Neuron (in vitro differentiated cells): ENCODE measurements at regions not wholly inside any gene's neighbourhood (a gene's known extent, or its start where the extent isn't known, plus 50 kb on each side); places are given as distances from the start of the nearest gene placed in this dataset.

Source experiments
- H2AFZ ChIP-seq: one replicate; pipeline ENCODE4 v1.6.1; 2013; ENCODE audit warnings: low read depth, mild to moderate bottlenecking, inconsistent platforms, low read length, moderate library complexity
- H3K27me3 ChIP-seq: one replicate; pipeline ENCODE4 v1.6.1; 2013; ENCODE audit warnings: low read length; ENCODE audit not compliant: insufficient read depth
- H3K36me3 ChIP-seq: one replicate; pipeline ENCODE4 v1.6.1; 2013; ENCODE audit warnings: low read length; ENCODE audit not compliant: insufficient read depth
- H3K4me1 ChIP-seq: one replicate; pipeline ENCODE4 v1.6.1; 2013; ENCODE audit warnings: low read length; ENCODE audit not compliant: insufficient read depth
- H3K4me3 ChIP-seq: 2 replicates; pipeline ENCODE4 v1.5.1; 2013; ENCODE audit warnings: mild to moderate bottlenecking, low read length, moderate library complexity
- H3K9me3 ChIP-seq: one replicate; pipeline ENCODE4 v1.6.1; 2013; ENCODE audit warnings: low read length

GRCh38 chr1:82297139-82297896 is 496.6 kb downstream of the ADGRL2 start:
- H3K36me3 ChIP-seq, result no peaks in the 10 kb centered on the region
- no peak overlapping the region for H2AFZ ChIP-seq
- H3K4me3 ChIP-seq, result no peak overlapping the region
- H3K9me3 ChIP-seq, result no peaks in the 10 kb centered on the region
- H3K27me3 ChIP-seq, result no peaks in the 10 kb centered on the region
- H3K4me1 ChIP-seq, result no peaks in the 10 kb centered on the region

DNA sequence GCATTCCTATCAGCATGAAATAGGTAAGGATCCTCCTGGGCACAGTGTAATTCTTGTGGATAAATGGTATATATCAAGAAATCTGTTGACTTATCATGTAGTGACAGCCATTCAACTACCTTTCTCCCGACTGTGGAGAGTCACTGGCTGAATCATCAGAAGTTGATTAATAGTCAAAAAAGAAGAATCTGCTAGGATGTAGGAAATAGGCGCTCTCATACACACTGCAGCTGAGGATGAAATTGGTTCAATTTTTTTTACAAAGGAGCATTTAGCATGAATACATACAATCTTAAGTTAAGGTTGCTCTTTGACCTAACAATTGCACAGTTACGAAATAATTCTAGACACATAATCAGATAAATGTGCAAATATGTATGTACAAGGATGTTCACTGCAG is 486.8 kb downstream of the ADGRL2 start:
- Histone ChIP-seq H3K4me1 (no peaks in the 10 kb centered on the region), H3K9me3 (no peaks in the 10 kb centered on the region), H3K27me3 (no peaks in the 10 kb centered on the region), H2AFZ (no peak overlapping the region), H3K36me3 (no peaks in the 10 kb centered on the region), H3K4me3 (no peak overlapping the region)

GRCh38 chr1:82284213-82284612 is 483.5 kb downstream of the ADGRL2 start:
- Histone ChIP-seq H2AFZ (no peak overlapping the region), H3K36me3 (no peaks in the 10 kb centered on the region)

GRCh38 chr1:82279241-82279640 is 478.5 kb downstream of the ADGRL2 start:
- Histone ChIP-seq H3K4me3 (no peak overlapping the region), H3K27me3 (no peaks in the 10 kb centered on the region), H3K36me3 (no peaks in the 10 kb centered on the region), H3K9me3 (no peaks in the 10 kb centered on the region), H3K4me1 (no peaks in the 10 kb centered on the region), H2AFZ (no peak overlapping the region)

More at GRCh38 chr1:82284213-82284612, 483.5 kb downstream of the ADGRL2 start:
- Histone ChIP-seq H3K4me3 (no peak overlapping the region), H3K27me3 (no peaks in the 10 kb centered on the region), H3K9me3 (no peaks in the 10 kb centered on the region), H3K4me1 (no peaks in the 10 kb centered on the region)

GRCh38 chr1:82273816-82274215 is 473.1 kb downstream of the ADGRL2 start:
- H3K4me3 ChIP-seq, result no peak overlapping the region
- H3K4me1 ChIP-seq, result no peaks in the 10 kb centered on the region
- no peaks in the 10 kb centered on the region for H3K27me3 ChIP-seq
- no peak overlapping the region for H2AFZ ChIP-seq
- H3K9me3 ChIP-seq, result no peaks in the 10 kb centered on the region
- no peaks in the 10 kb centered on the region for H3K36me3 ChIP-seq

GRCh38 chr1:82269431-82269830 is 468.7 kb downstream of the ADGRL2 start:
- Histone ChIP-seq H3K36me3 (no peaks in the 10 kb centered on the region), H3K27me3 (no peaks in the 10 kb centered on the region), H3K9me3 (no peaks in the 10 kb centered on the region), H3K4me1 (no peaks in the 10 kb centered on the region), H2AFZ (no peak overlapping the region), H3K4me3 (no peak overlapping the region)

DNA sequence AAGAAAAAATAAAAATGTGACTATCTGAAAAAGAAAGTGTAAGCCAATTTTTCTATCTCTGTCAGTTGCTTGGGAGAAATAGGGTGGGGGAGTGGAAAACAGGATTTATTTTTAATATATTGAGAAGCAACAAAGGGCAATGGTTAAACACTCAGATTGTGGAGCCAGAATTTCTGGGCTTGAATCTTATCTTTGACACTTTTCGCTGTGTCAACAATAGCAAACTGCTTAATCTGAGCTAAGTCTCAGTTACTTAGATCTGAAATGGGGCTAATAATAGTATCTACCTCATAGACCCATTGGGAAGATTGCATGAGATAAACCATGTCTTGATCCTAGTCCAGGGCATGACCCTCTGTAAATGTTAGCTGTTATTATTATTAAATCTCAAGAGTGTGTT is 468.1 kb downstream of the ADGRL2 start:
- Histone ChIP-seq H3K27me3 (no peaks in the 10 kb centered on the region), H3K36me3 (no peaks in the 10 kb centered on the region), H2AFZ (no peak overlapping the region), H3K4me3 (no peak overlapping the region), H3K4me1 (no peaks in the 10 kb centered on the region), H3K9me3 (no peaks in the 10 kb centered on the region)

DNA sequence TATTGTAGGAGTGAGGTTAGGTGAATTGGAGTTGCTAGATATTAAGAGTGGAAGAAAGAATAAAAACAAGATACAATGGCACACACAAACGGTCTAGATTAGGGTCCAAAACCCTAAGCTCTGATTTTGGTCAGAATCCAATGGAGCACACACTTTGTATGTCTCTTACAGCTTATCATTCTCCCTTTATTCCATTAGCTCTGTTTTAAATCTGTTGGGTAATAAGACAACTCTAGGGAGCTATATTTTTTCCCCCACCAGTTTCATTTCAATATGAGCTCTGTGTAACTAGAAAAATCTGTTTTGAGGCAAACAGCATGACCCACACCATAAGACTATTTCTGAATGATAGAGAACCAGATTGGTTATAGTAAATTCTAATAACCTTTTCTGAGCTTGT is 465.6 kb downstream of the ADGRL2 start:
- Histone ChIP-seq H2AFZ (no peak overlapping the region), H3K4me1 (no peaks in the 10 kb centered on the region), H3K27me3 (no peaks in the 10 kb centered on the region), H3K36me3 (no peaks in the 10 kb centered on the region), H3K9me3 (no peaks in the 10 kb centered on the region), H3K4me3 (no peak overlapping the region)

- no peak overlapping the region for H2AFZ ChIP-seq
- no peaks in the 10 kb centered on the region for H3K36me3 ChIP-seq
- no peaks in the 10 kb centered on the region for H3K27me3 ChIP-seq
- no peaks in the 10 kb centered on the region for H3K9me3 ChIP-seq
- H3K4me3 ChIP-seq, result no peak overlapping the region
- H3K4me1 ChIP-seq, result no peaks in the 10 kb centered on the region
Observed at GRCh38 chr1:82265436-82265835, 464.7 kb downstream of the ADGRL2 start.

GRCh38 chr1:82264802-82265201 is 464.1 kb downstream of the ADGRL2 start:
- H3K9me3 ChIP-seq, result no peaks in the 10 kb centered on the region
- H3K4me3 ChIP-seq, result no peak overlapping the region
- H2AFZ ChIP-seq, result no peak overlapping the region
- no peaks in the 10 kb centered on the region for H3K4me1 ChIP-seq
- no peaks in the 10 kb centered on the region for H3K36me3 ChIP-seq
- no peaks in the 10 kb centered on the region for H3K27me3 ChIP-seq

DNA sequence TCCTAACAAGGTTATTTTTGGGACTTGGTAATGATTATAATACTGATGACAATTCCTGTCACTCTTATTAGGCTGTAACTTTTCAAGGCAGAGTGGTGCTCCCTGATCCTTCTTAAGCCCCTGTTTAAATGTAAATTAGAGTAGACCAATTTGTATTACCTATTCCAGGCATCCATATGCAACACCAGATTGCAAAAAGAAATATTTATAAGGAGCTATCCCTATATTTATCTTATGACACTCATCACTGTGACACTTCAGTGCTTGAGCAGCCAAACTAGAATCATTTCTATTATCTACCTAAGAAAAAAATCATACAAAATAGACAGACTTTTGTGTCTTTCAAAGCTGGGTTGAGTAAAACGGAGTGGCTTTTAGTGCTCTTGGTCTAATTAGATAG is 462.7 kb downstream of the ADGRL2 start:
- no peaks in the 10 kb centered on the region for H3K27me3 ChIP-seq
- no peak overlapping the region for H2AFZ ChIP-seq
- no peaks in the 10 kb centered on the region for H3K4me1 ChIP-seq
- no peaks in the 10 kb centered on the region for H3K36me3 ChIP-seq
- H3K9me3 ChIP-seq, result no peaks in the 10 kb centered on the region
- H3K4me3 ChIP-seq, result no peak overlapping the region

DNA sequence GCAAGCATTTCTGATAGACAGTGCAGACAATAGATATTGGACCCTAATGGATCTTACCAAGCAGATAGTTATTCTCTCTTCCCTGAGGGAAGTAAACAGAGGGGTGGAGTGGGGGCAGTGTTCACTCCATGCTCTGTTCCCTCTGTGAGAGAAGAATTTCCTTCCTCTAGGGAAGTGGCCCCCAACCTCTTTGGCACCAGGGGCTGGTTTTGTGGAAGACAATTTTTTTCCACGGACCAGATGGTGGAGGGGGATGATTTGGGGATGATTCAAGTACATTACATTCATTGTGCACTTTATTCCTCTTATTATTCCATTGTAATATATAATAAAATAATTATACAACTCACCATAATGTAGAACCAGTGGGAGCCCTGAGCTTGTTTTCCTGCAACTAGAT is 459.9 kb downstream of the ADGRL2 start:
- no peaks in the 10 kb centered on the region for H3K36me3 ChIP-seq
- H2AFZ ChIP-seq, result no peak overlapping the region
- no peaks in the 10 kb centered on the region for H3K9me3 ChIP-seq
- no peak overlapping the region for H3K4me3 ChIP-seq
- H3K27me3 ChIP-seq, result no peaks in the 10 kb centered on the region
- H3K4me1 ChIP-seq, result no peaks in the 10 kb centered on the region

DNA sequence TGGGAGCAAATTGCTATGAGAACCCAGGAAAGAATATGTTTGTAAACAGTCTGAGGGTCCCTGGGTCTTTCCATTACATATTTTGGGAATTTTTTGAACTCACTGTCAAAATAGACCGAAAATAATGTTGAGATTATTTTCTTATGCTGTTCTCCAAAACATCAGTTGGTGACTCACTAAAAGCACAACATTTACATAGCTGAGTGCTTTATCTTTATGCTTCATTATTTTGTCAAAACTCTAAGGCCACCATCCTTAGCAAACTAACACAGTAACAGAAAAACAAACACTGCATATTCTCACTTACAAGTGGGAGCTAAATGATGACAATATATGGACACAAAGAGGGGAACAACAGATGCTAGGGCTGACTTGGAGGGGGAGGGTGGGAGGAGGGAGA is 459.3 kb downstream of the ADGRL2 start:
- no peaks in the 10 kb centered on the region for H3K27me3 ChIP-seq
- H3K4me3 ChIP-seq, result no peak overlapping the region
- H3K4me1 ChIP-seq, result no peaks in the 10 kb centered on the region
- H2AFZ ChIP-seq, result no peak overlapping the region
- H3K9me3 ChIP-seq, result no peaks in the 10 kb centered on the region
- no peaks in the 10 kb centered on the region for H3K36me3 ChIP-seq

DNA sequence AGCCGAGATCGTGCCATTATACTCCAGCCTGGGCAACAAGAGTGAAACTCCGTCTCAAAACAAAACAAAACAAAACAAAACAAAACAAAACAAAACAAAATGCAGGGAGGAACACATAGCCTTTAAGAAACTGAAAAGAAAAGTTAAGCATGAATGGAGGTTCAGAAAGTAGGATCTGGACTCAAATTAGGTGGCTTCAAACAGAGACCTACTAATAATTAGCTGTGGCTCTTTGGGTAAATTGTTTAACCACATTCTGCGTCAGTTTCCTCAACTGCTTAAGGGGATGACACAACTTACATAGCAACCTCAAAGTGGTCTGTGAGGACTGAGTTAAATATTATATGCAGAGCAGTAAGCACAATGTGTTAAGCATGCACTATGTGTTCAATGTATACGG is 458.2 kb downstream of the ADGRL2 start:
- H3K36me3 ChIP-seq, result no peaks in the 10 kb centered on the region
- H3K27me3 ChIP-seq, result no peaks in the 10 kb centered on the region
- H2AFZ ChIP-seq, result no peak overlapping the region
- H3K9me3 ChIP-seq, result no peaks in the 10 kb centered on the region
- no peaks in the 10 kb centered on the region for H3K4me1 ChIP-seq
- no peak overlapping the region for H3K4me3 ChIP-seq
